Epithelial cell of esophagus (primary cell): ENCODE measurements at regions not wholly inside any gene's neighbourhood (a gene's known extent, or its start where the extent isn't known, plus 50 kb on each side); places are given as distances from the start of the nearest gene placed in this dataset.

Source experiments
- DNase-seq: peaks from one replicate; pipeline ENCODE4 v3.0.0; 2010; ENCODE audit warnings: low read depth
- H3K4me3 ChIP-seq: 2 replicates; pipeline ENCODE4 v1.5.1; 2011; ENCODE audit warnings: mild to moderate bottlenecking, low read length, control low read depth
- CTCF ChIP-seq: IDR thresholded peaks from 2 replicates; pipeline ENCODE4 v1.5.1; 2011; ENCODE audit warnings: low read depth, mild to moderate bottlenecking, low read length, control low read depth, inconsistent platforms; ENCODE audit not compliant: insufficient read depth; ENCODE audit errors: missing control alignments

- no peak for TF ChIP-seq CTCF
- no peak overlapping the region for H3K4me3 ChIP-seq
- no peak for DNase-seq
These were observed 160.0 kb downstream of the TANC2 start for GRCh38 chr17:63125987-63126386.

- no peak for TF ChIP-seq CTCF
These were observed 160.6 kb downstream of the TANC2 start for GRCh38 chr17:63126607-63127006.

GRCh38 chr17:63132459-63132911 lies 166.4 kb downstream of the TANC2 start:
- DNase-seq = no peak
- no peak for TF ChIP-seq CTCF
- no peak overlapping the region for H3K4me3 ChIP-seq

More at GRCh38 chr17:63126607-63127006, 160.6 kb downstream of the TANC2 start:
- H3K4me3 ChIP-seq = no peak overlapping the region
- peak; percentile 17 for DNase-seq

- no peak for DNase-seq
- H3K4me3 ChIP-seq = no peak overlapping the region
- TF ChIP-seq CTCF = no peak
These were observed 167.5 kb downstream of the TANC2 start for GRCh38 chr17:63133491-63133890.

GRCh38 chr17:63134867-63135266 lies 168.8 kb downstream of the TANC2 start:
- TF ChIP-seq CTCF = no peak
- no peak for DNase-seq
- no peak overlapping the region for H3K4me3 ChIP-seq

GRCh38 chr17:63136369-63137012 lies 170.5 kb downstream of the TANC2 start:
- H3K4me3 ChIP-seq = no peak overlapping the region
- DNase-seq = no peak
- TF ChIP-seq CTCF = no peak

- no peak overlapping the region for H3K4me3 ChIP-seq
- DNase-seq = no peak
- no peak for TF ChIP-seq CTCF
These were observed 171.1 kb downstream of the TANC2 start for GRCh38 chr17:63137163-63137562.
